ENCODE measurements at regions not wholly inside any gene's neighbourhood (a gene's known extent, or its start where the extent isn't known, plus 50 kb on each side); places are given as distances from the start of the nearest gene placed in this dataset.

DNA sequence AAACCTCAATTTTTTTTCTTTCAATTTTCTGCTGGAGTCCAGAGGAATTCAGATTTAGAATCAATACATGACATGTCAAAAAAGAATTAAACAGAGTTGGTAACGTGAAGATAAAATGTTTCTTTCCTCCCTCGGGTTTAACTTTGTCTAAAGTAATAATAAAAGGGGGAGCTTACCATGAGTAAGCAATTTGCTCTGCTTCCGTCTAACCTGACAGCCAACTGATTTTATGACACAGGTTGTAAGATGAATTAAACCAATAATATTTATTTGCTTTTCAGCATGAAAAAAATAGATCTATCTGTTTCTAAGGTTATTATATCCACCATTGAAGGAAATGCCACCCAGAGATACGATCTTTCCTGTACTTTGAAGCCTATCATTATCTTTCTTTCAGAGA, 352.6 kb downstream of the OSTF1 start:
- H3K4me3 ChIP-seq (replicated peaks; ENCODE audit: low read depth, low read length), result no peak overlapping the region
- DNase-seq (ENCODE audit: low read depth), result no peak
- TF ChIP-seq, protein P1, sequence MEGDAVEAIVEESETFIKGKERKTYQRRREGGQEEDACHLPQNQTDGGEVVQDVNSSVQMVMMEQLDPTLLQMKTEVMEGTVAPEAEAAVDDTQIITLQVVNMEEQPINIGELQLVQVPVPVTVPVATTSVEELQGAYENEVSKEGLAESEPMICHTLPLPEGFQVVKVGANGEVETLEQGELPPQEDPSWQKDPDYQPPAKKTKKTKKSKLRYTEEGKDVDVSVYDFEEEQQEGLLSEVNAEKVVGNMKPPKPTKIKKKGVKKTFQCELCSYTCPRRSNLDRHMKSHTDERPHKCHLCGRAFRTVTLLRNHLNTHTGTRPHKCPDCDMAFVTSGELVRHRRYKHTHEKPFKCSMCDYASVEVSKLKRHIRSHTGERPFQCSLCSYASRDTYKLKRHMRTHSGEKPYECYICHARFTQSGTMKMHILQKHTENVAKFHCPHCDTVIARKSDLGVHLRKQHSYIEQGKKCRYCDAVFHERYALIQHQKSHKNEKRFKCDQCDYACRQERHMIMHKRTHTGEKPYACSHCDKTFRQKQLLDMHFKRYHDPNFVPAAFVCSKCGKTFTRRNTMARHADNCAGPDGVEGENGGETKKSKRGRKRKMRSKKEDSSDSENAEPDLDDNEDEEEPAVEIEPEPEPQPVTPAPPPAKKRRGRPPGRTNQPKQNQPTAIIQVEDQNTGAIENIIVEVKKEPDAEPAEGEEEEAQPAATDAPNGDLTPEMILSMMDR (IDR thresholded peaks at IDR 0.05; ENCODE audit: low read length, missing control alignments), result no peak

DNA sequence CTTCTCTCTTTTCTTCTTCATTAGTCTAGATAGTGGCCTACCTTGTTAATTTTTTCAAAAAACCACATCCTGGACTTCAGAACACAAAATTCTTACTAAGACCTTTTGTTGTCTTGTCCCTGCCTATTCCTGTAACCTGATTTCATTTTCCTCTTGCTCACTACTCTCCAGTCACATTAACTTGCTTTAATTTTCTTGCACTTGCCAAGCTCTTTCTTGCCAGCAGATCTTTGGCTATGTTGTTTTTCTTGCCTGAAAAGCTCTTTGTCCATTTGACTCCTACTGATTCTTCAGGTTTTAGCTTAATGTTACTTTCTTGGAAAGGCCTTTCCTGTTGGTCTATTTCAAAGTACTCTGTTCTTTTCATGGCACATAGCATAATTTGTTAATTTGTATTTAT, 356.8 kb downstream of the OSTF1 start:
- DNase-seq (ENCODE audit: low read depth), result no peak
- TF ChIP-seq, protein P1 (IDR thresholded peaks at IDR 0.05; ENCODE audit: low read length, missing control alignments), result no peak

DNA sequence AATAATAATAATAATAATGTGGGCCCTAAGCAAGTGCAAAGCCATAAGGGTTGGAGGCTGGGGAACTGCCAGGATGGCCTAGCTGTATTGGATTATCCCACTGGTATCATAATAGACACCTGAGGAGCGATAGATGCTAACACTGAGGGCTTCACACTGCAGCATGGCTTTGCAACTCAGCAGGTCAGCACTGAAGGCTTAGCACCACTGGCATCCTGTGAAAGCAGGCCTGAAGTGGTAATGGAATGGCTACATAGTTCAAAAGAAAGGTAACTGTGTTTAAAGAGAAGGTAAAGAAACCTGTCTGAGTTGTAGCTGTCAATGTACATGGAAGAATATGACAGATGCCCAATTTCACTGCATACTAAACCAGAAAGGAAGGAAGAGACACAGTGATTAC, 359.0 kb downstream of the OSTF1 start:
- TF ChIP-seq, protein P1 (IDR thresholded peaks at IDR 0.05; ENCODE audit: low read length, missing control alignments), result no peak
- no peak for DNase-seq (ENCODE audit: low read depth)
- no peak overlapping the region for H3K4me3 ChIP-seq (replicated peaks; ENCODE audit: low read depth, low read length)

More for the DNA sequence above, 356.8 kb downstream of the OSTF1 start:
- H3K4me3 ChIP-seq (replicated peaks; ENCODE audit: low read depth, low read length), result no peak overlapping the region

DNA sequence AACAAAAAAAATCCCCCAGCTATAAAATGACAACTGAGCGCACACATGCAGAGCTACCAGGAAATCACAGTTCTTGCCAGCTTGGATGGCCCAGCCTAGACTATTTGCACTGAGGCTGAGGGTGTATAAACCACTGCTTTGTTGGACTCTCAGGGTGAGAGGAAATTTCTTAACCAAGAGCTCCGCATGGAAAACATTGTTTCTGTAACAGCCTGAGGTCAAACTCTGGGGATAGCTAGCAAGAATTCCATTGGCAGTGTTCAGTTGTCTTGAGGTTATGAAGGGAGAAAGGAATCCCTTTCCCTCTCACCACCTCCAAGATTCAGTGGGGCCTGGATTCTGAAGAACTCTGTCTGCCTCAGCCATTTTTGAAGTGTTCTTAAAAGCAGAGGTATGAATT, 360.0 kb downstream of the OSTF1 start:
- TF ChIP-seq, protein P1 (IDR thresholded peaks at IDR 0.05; ENCODE audit: low read length, missing control alignments), result no peak
- H3K4me3 ChIP-seq (replicated peaks; ENCODE audit: low read depth, low read length), result no peak overlapping the region
- DNase-seq (ENCODE audit: low read depth), result no peak

DNA sequence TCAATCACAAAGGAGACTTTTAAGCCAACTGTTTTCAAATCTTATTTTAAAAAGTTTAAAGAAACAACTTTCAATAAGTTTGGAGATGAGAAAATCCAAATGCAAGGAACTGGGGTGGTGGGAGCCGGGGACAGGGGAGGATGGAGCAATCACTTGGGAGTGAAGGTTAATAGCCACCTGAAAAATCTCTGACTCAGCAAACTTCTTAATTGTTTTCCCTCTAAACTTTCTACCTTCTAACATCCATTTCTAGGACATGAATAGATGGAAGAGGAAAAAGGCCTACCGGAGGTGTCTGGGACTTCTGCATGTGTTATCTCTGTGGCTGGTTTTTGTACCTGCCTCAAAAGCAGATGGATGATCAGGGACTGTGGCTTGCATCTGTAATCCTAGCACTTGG, 360.6 kb downstream of the OSTF1 start:
- DNase-seq (ENCODE audit: low read depth), result no peak
- TF ChIP-seq, protein P1 (IDR thresholded peaks at IDR 0.05; ENCODE audit: low read length, missing control alignments), result no peak
- H3K4me3 ChIP-seq (replicated peaks; ENCODE audit: low read depth, low read length), result no peak overlapping the region

DNA sequence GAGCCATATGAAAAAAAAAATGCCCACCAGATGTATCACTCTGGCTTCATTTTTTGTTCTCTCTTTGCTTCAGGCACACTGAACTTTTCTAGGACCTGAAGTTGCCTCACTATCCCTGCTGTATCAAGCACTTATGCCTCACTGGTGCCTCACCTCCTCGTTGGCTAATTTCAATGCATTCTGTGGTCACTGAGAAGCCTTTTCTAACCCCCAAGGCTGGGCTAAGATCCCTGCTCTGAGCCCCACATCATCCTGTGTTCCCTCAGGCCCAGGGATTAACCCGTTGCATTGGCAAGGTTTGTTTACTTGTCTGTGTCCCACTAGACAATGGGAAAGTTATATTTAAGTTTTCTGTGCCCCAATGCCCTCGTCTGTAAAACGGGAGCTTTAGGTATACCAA, 362.7 kb downstream of the OSTF1 start:
- no peak overlapping the region for H3K4me3 ChIP-seq (replicated peaks; ENCODE audit: low read depth, low read length)
- no peak for DNase-seq (ENCODE audit: low read depth)
- TF ChIP-seq, protein P1 (IDR thresholded peaks at IDR 0.05; ENCODE audit: low read length, missing control alignments), result no peak

DNA sequence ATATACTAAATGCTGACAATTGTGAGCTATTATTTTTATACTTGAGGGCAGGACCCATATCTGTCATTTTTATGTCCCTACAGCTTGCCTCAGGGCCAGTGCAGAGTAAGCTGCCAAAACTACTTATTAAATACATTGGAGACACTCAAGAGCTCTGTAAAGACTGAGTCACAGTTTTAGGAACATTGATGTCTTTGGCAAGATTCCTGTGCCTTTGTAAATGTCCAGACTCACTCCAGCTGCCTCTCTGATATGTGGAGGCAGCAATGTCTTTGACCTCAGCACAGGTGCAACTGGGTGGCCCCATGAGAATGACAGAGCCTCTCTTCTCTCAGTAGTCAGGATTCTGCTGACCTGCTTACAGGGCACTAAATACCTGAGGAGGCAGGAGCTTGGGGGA, 363.2 kb downstream of the OSTF1 start:
- H3K4me3 ChIP-seq (replicated peaks; ENCODE audit: low read depth, low read length), result no peak overlapping the region
- DNase-seq (ENCODE audit: low read depth), result no peak
- TF ChIP-seq, protein P1 (IDR thresholded peaks at IDR 0.05; ENCODE audit: low read length, missing control alignments), result no peak
